GM10248 (cell line): ENCODE measurements at regions not wholly inside any gene's neighbourhood (a gene's known extent, or its start where the extent isn't known, plus 50 kb on each side); places are given as distances from the start of the nearest gene placed in this dataset.

ENCODE experiments used
- CTCF ChIA-PET: fragments of 300-600 bp; sonication (Branson Sonifier 250); formaldehyde crosslinking; extraction: SDS; loops from one replicate; lab custom pipeline; 2021; ENCODE audit warnings: antibody characterized with exemption; lab: Yijun Ruan, JAX
- POLR2A ChIA-PET: fragments of 350-650 bp; sonication (Branson Sonifier 250); formaldehyde crosslinking; extraction: SDS; loops from one replicate; lab custom pipeline; 2020; ENCODE audit warnings: antibody characterized with exemption; lab: Yijun Ruan, JAX
- DNase-seq: peaks from one replicate; pipeline ENCODE4 v3.0.0; 2012; ENCODE audit errors: extremely low spot score
- TF ChIP-seq, protein P1 (sequence below): IDR thresholded peaks from 2 replicates; pipeline ENCODE4 v1.5.1; 2012; ENCODE audit warnings: mild to moderate bottlenecking, low read depth; ENCODE audit errors: extremely low read depth, missing control alignments, control extremely low read depth

DNA sequence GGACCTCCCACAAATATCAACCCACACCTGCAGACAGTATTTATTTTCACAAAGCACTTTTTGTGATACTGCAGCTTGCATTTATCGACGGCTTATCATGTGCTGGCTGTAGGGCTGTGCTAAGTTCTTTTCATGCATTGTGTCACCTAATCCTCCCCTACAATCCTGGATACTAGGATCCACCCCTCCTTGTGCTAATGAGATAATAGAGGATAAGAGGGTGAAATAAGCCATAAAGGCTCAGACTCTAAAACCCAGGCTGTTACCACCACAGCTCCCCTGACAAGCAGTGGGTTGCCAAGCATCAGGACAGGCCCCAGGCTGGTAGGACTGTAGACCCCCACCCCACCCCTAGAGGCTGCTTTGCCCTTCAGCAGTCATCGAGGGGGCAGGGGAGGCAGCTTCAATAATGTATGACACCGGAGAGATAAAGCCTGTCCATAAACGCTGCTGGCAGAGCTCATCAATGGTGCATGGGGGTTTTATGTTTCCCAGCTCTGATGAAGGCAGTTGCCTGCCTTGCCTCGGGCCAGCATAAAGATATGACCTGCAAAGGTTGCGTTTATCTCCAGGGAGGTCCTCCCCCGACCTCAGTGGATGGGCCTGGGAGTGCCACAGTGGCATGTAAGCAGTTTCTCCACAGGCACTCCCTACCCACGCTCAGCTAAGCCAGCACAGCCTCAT lies 73.9 kb upstream of the C16orf82 start:
- TF ChIP-seq, protein P1, sequence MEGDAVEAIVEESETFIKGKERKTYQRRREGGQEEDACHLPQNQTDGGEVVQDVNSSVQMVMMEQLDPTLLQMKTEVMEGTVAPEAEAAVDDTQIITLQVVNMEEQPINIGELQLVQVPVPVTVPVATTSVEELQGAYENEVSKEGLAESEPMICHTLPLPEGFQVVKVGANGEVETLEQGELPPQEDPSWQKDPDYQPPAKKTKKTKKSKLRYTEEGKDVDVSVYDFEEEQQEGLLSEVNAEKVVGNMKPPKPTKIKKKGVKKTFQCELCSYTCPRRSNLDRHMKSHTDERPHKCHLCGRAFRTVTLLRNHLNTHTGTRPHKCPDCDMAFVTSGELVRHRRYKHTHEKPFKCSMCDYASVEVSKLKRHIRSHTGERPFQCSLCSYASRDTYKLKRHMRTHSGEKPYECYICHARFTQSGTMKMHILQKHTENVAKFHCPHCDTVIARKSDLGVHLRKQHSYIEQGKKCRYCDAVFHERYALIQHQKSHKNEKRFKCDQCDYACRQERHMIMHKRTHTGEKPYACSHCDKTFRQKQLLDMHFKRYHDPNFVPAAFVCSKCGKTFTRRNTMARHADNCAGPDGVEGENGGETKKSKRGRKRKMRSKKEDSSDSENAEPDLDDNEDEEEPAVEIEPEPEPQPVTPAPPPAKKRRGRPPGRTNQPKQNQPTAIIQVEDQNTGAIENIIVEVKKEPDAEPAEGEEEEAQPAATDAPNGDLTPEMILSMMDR = no peak
- CTCF ChIA-PET = interaction anchor here (1.0 kb wide), 1 partner anchor 26 kb away, joined by 3 read pairs; no protein-coding TSS in a partner anchor
- POLR2A ChIA-PET = no interaction called here

DNA sequence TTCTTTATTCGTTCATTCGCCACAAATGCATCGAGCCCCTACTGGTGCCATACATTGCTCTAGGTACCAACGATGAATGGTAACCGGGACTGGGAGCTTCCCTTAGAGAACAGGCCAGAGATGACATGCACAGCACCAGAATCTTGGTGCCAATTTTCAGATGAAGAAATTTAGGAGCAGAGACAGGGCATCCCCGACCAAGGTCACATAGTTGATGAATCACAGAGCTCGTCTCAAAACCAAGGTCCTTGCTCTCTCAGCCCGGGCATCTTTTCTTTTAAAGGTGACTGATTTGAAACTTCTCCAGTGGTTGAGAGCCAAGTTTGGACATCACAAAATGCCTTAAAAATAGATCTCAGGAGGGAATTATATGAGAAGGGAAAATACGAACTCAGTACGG lies 73.2 kb upstream of the C16orf82 start:
- POLR2A ChIA-PET = no interaction called here
- CTCF ChIA-PET = no interaction called here
- TF ChIP-seq, protein P1 = no peak
- DNase-seq = no peak

More for the DNA sequence above, 73.9 kb upstream of the C16orf82 start:
- no peak for DNase-seq

DNA sequence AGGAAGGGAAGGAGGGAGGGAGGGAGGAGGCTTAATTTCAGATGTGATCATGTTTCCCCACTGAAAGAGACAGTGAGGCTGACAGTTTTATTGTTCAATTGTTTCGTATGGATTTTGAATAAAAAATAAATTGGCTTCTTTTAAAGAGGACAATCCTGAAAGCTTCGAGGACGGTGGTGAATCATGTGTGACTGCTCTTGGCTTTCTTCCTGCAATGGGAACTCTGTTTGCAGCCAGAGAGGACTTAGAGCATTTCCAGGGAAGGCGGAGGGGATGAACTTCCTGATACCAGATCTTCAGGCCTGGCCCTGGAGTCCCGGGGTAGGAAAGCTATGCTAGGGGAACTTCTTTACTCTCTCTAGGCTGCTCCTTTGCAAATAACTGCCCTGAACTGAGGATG lies 72.8 kb upstream of the C16orf82 start:
- DNase-seq = no peak
- CTCF ChIA-PET = no interaction called here

DNA sequence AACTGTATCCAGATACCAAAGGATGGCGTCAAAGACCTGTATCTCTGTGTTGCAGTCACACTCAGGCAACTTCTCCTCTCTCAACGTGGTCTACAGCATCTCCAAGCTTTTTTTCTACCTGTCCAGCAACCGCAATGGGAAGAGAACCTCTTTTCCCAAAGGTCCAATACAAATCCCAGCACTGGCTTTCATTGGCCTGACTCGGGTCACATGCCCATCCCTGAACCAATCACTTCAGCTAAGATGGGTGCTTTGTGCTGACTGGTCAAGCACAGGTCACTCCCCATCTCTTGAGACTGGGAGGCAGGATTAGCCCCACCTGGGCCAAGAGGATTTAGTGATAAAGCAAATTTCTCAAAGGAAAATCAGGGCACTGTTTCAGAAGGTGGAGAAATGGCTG lies 71.2 kb upstream of the C16orf82 start:
- TF ChIP-seq, protein P1 = no peak
- DNase-seq = no peak
- POLR2A ChIA-PET = no interaction called here
- CTCF ChIA-PET = no interaction called here

More for the DNA sequence above, 72.8 kb upstream of the C16orf82 start:
- POLR2A ChIA-PET = no interaction called here
- TF ChIP-seq, protein P1 = no peak

DNA sequence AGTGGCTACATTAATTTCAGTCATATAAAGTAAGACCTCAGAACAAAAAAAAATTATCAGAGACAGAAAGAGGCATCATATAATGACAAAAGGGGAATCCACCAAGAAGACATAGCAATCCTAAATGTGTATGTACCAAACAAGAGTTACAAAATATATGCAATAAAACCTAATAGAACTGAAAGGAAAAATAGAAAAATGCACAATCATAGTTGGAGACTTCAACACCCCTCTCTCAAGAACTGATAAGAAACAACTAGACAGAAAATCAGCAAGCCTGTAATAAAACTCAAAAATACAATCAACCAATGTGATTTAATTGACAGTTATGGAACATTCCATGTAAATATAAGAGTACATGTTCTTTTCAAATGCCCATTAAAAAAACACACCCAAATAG lies 61.3 kb upstream of the C16orf82 start:
- CTCF ChIA-PET = no interaction called here
- TF ChIP-seq, protein P1 = no peak
- POLR2A ChIA-PET = no interaction called here
- no peak for DNase-seq
